ENCODE measurements at regions not wholly inside any gene's neighbourhood (a gene's known extent, or its start where the extent isn't known, plus 50 kb on each side); places are given as distances from the start of the nearest gene placed in this dataset.

GRCh38 chr18:34357944-34358580, 133.3 kb upstream of the NOL4 start:
- peaks cover 3% of the 10 kb centered on the region for H3K27me3 Mint-ChIP-seq (ENCODE audit: low read depth)
- no peaks in the 10 kb centered on the region for H3K4me1 Mint-ChIP-seq
- H3K27ac Mint-ChIP-seq, result no peak overlapping the region
- H3K9me3 Mint-ChIP-seq, result no peaks in the 10 kb centered on the region
- no peak overlapping the region for H3K4me3 Mint-ChIP-seq
- no peak for TF ChIP-seq CTCF (IDR thresholded peaks at IDR 0.05; ENCODE audit: unreplicated experiment in 3 of 3)
- no peaks in the 10 kb centered on the region for H3K36me3 Mint-ChIP-seq (ENCODE audit: low read depth)

- Mint-ChIP-seq H3K9me3 (no peaks in the 10 kb centered on the region), H3K27ac (peak overlapping the region in 1 of 3 experiments; percentile 9), H3K36me3 (ENCODE audit: low read depth) (no peaks in the 10 kb centered on the region), H3K4me3 (no peak overlapping the region), H3K4me1 (no peaks in the 10 kb centered on the region), H3K27me3 (ENCODE audit: low read depth) (peaks cover 3% of the 10 kb centered on the region)
- TF ChIP-seq CTCF (IDR thresholded peaks at IDR 0.05; ENCODE audit: unreplicated experiment in 3 of 3), result no peak
Measured at GRCh38 chr18:34358923-34359322, 134.2 kb upstream of the NOL4 start.

GRCh38 chr18:34364699-34365098, 140.0 kb upstream of the NOL4 start:
- no peak overlapping the region for H3K4me3 Mint-ChIP-seq
- H3K4me1 Mint-ChIP-seq, result no peaks in the 10 kb centered on the region
- H3K9me3 Mint-ChIP-seq, result no peaks in the 10 kb centered on the region
- TF ChIP-seq CTCF (IDR thresholded peaks at IDR 0.05; ENCODE audit: unreplicated experiment in 3 of 3), result no peak
- H3K27me3 Mint-ChIP-seq (ENCODE audit: low read depth), result peaks cover 3% of the 10 kb centered on the region
- H3K27ac Mint-ChIP-seq, result no peak overlapping the region
- H3K36me3 Mint-ChIP-seq (ENCODE audit: low read depth), result no peaks in the 10 kb centered on the region

- Mint-ChIP-seq H3K27me3 (ENCODE audit: low read depth) (no peaks in the 10 kb centered on the region), H3K4me1 (no peaks in the 10 kb centered on the region), H3K36me3 (ENCODE audit: low read depth) (no peaks in the 10 kb centered on the region), H3K9me3 (no peaks in the 10 kb centered on the region), H3K27ac (no peak overlapping the region), H3K4me3 (no peak overlapping the region)
- TF ChIP-seq CTCF (IDR thresholded peaks at IDR 0.05; ENCODE audit: unreplicated experiment in 3 of 3), result no peak
Measured at GRCh38 chr18:34370704-34371395, 146.1 kb upstream of the NOL4 start.

GRCh38 chr18:34380326-34380725, 155.6 kb upstream of the NOL4 start:
- TF ChIP-seq CTCF (IDR thresholded peaks at IDR 0.05; ENCODE audit: unreplicated experiment in 3 of 3), result no peak
- no peaks in the 10 kb centered on the region for H3K4me1 Mint-ChIP-seq
- no peaks in the 10 kb centered on the region for H3K36me3 Mint-ChIP-seq (ENCODE audit: low read depth)
- H3K9me3 Mint-ChIP-seq, result no peaks in the 10 kb centered on the region
- no peak overlapping the region for H3K4me3 Mint-ChIP-seq
- H3K27me3 Mint-ChIP-seq (ENCODE audit: low read depth), result no peaks in the 10 kb centered on the region
- H3K27ac Mint-ChIP-seq, result no peak overlapping the region

- H3K27ac Mint-ChIP-seq, result no peak overlapping the region
- TF ChIP-seq CTCF (IDR thresholded peaks at IDR 0.05; ENCODE audit: unreplicated experiment in 3 of 3), result no peak
- H3K4me3 Mint-ChIP-seq, result no peak overlapping the region
- H3K27me3 Mint-ChIP-seq (ENCODE audit: low read depth), result no peaks in the 10 kb centered on the region
- no peaks in the 10 kb centered on the region for H3K9me3 Mint-ChIP-seq
- no peaks in the 10 kb centered on the region for H3K36me3 Mint-ChIP-seq (ENCODE audit: low read depth)
- H3K4me1 Mint-ChIP-seq, result no peaks in the 10 kb centered on the region
Measured at GRCh38 chr18:34385311-34385710, 160.6 kb upstream of the NOL4 start.

Measured in nephron (organoid).